ENCODE measurements at regions not wholly inside any gene's neighbourhood (a gene's known extent, or its start where the extent isn't known, plus 50 kb on each side); places are given as distances from the start of the nearest gene placed in this dataset.

- TF ChIP-seq EZH2phosphoT487 (IDR thresholded peaks at IDR 0.05; ENCODE audit: borderline replicate concordance, low read length) (no peak), CTCF (IDR thresholded peaks at IDR 0.05; ENCODE audit: low read depth, low read length, poor library complexity, severe bottlenecking) (no peak)
Observed at GRCh38 chr14:28375295-28375694, 391.3 kb upstream of the FOXG1 start.

Measured in DOHH2 (cell line).